Adrenal gland (tissue), 9 donors: ENCODE measurements at regions not wholly inside any gene's neighbourhood (a gene's known extent, or its start where the extent isn't known, plus 50 kb on each side); places are given as distances from the start of the nearest gene placed in this dataset.
"Not testable (repeated sequence)": the region's sequence is repeated elsewhere in the genome, so short reads cannot be mapped to it uniquely, and the experiment has no call there.

ENCODE experiments used
- DNase-seq, 7 donors: peaks; one replicate each; pipeline ENCODE4 v3.0.0-alpha.2; 2019 to 2020
- H3K27ac ChIP-seq, 5 donors: fragments of 200-600 bp; sonication (generic) in 4 of 5; 1 replicate in 3 of 5; 2 replicates in 2 of 5; pipeline versions ENCODE4 v1.5.1 to v1.8.0; 2016 to 2020; ENCODE audit warnings: mild to moderate bottlenecking in 1 of 5
- H3K27me3 ChIP-seq: fragments of 200-600 bp; 2 replicates; pipeline ENCODE4 v1.8.0; 2021
- H3K36me3 ChIP-seq, 2 donors: fragments of 200-600 bp; replicated peaks in 1 of 2; 1 replicate in 1 of 2; 2 replicates in 1 of 2; pipeline versions ENCODE4 v1.5.1 to v1.8.0; 2018 to 2022
- H3K4me1 ChIP-seq, 2 donors: fragments of 200-600 bp; replicated peaks in 1 of 2; 1 replicate in 1 of 2; 2 replicates in 1 of 2; pipeline versions ENCODE4 v1.5.1 to v1.8.0; 2018 to 2021
- H3K4me3 ChIP-seq, 4 donors: fragments of 200-600 bp; sonication (generic) in 3 of 4; one replicate each; pipeline ENCODE4 v1.5.1; 2016 to 2018
- H3K9me3 ChIP-seq, 3 donors: fragments of 200-600 bp; sonication (generic) in 1 of 3; replicated peaks in 1 of 3; 1 replicate in 2 of 3; 2 replicates in 1 of 3; pipeline versions ENCODE4 v1.5.1 to v1.8.0; 2016 to 2021
- POLR2A ChIP-seq, 2 donors: fragments of 450-650 bp; IDR thresholded peaks; one replicate each; pipeline ENCODE4 v1.6.1; 2017; ENCODE audit warnings: antibody characterized with exemption in 2 of 2, mild to moderate bottlenecking in 2 of 2, moderate library complexity in 1 of 2
- WGBS, 4 donors: extraction: QIAGEN DNeasy Blood & Tissue Kit in 2 of 4; methylation state at CpG; one replicate each; pipeline versions ENCODE4 v1.1.5 to v1.1.7; 2013 to 2017; 5-methylcytosine and 5-hydroxymethylcytosine counted together
- intact Hi-C, 2 donors: fragments of 100-400 bp; cut with DNase I; formaldehyde crosslinking; loops; one replicate each; pipeline versions ENCODE4 v1.14.1 to v1.15.0; 2022 to 2023
- TF ChIP-seq, protein P1 (sequence below), 6 experiments: fragments of 450-650 bp in 4 of 6; fragments of 200-600 bp in 2 of 6; sonication (generic) in 1 of 6; IDR thresholded peaks; 1 replicate in 5 of 6; 2 replicates in 1 of 6; pipeline versions ENCODE4 v1.5.1 to v1.8.0; 2016 to 2021; ENCODE audit warnings: antibody characterized with exemption in 6 of 6, mild to moderate bottlenecking in 2 of 6, moderate library complexity in 1 of 6
- donor health status: healthy with polysubstance abuse.
- donor health status: Bipolar disorder and iron deficiency.
- donor health status: DM: yes; HTN: yes; CAD: no.
- donor health status: DM: no; HTN: no; CAD: no.
- donor health status: DM: no; HTN: no; CAD: no.

DNA sequence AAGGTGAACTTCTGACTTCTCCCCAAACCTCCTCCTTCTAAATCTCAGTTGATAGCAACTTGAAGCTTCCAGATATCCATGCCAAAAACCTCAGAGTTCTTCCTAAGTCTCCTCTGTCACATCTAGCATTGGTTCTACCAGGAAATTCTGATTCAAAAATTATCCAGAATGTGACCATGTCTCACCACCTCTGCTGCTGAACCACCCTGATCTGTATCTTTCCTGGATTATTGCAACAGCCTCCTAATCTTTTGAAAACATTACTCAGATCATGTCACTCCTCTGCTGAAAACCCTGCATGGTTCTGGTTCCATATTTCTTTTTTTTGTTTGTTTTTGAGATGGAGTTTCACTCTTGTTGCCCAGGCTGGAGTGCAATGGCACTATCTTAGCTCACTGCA lies 78.7 kb upstream of the TNFSF11 start:
- Histone ChIP-seq H3K27ac (no peak overlapping the region), H3K4me3 (no peak overlapping the region), H3K4me1 (no peaks in the 10 kb centered on the region), H3K36me3 (no peaks in the 10 kb centered on the region), H3K9me3 (no peaks in the 10 kb centered on the region), H3K27me3 (no peaks in the 10 kb centered on the region)
- TF ChIP-seq, protein P1, sequence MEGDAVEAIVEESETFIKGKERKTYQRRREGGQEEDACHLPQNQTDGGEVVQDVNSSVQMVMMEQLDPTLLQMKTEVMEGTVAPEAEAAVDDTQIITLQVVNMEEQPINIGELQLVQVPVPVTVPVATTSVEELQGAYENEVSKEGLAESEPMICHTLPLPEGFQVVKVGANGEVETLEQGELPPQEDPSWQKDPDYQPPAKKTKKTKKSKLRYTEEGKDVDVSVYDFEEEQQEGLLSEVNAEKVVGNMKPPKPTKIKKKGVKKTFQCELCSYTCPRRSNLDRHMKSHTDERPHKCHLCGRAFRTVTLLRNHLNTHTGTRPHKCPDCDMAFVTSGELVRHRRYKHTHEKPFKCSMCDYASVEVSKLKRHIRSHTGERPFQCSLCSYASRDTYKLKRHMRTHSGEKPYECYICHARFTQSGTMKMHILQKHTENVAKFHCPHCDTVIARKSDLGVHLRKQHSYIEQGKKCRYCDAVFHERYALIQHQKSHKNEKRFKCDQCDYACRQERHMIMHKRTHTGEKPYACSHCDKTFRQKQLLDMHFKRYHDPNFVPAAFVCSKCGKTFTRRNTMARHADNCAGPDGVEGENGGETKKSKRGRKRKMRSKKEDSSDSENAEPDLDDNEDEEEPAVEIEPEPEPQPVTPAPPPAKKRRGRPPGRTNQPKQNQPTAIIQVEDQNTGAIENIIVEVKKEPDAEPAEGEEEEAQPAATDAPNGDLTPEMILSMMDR (IDR thresholded peaks at IDR 0.05): no peak
- TF ChIP-seq POLR2A (IDR thresholded peaks at IDR 0.05): no peak
- DNase-seq: no peak
- intact Hi-C loops: no loop called here

DNA sequence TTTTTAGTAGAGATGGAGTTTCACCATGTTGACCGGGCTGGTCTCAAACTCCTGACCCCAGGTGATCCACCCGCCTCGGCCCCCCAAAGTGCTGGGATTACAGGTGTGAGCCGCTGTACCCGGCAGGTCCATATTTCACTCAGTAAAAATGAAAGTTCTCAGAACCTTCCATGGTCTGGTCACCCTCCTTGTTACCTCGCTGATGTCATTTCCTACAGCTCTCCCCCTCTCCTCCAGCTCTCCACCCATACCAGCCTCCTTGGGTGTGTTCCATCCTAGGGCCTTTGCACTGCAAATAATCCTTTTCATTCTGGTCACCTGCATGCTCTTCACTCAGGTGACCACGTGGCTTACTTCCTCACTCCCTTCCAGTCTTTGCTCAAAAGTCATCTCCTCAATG lies 78.2 kb upstream of the TNFSF11 start:
- no peaks in the 10 kb centered on the region for H3K36me3 ChIP-seq
- intact Hi-C loops: no loop called here
- H3K4me3 ChIP-seq: no peak overlapping the region
- DNase-seq: no peak
- H3K27ac ChIP-seq: no peak overlapping the region
- H3K4me1 ChIP-seq: no peaks in the 10 kb centered on the region
- no peaks in the 10 kb centered on the region for H3K27me3 ChIP-seq
- TF ChIP-seq, protein P1 (IDR thresholded peaks at IDR 0.05): no peak
- TF ChIP-seq POLR2A (IDR thresholded peaks at IDR 0.05): no peak
- 75 to 93% (median 80%) methylated on average over 7 of the region's 7 CpGs for WGBS, 4 donors
- no peaks in the 10 kb centered on the region for H3K9me3 ChIP-seq

- H3K9me3 ChIP-seq, H3K36me3 ChIP-seq, H3K27me3 ChIP-seq, H3K4me1 ChIP-seq, H3K4me3 ChIP-seq, DNase-seq, H3K27ac ChIP-seq, intact Hi-C loops: not testable (repeated sequence)
- 78 to 89% (median 85%) methylated on average over 10 of the region's 10 CpGs for WGBS, 4 donors
Measured at GRCh38 chr13:42496926-42497554, 76.9 kb upstream of the TNFSF11 start.

- no peaks in the 10 kb centered on the region for H3K27me3 ChIP-seq
- no peaks in the 10 kb centered on the region for H3K36me3 ChIP-seq
- no peak overlapping the region for H3K4me3 ChIP-seq
- TF ChIP-seq, protein P1 (IDR thresholded peaks at IDR 0.05): no peak
- TF ChIP-seq POLR2A (IDR thresholded peaks at IDR 0.05): no peak
- H3K27ac ChIP-seq: no peak overlapping the region
- WGBS, 4 donors: 46 to 54% (median 48%) methylated on average over 1 of the region's 1 CpG
- intact Hi-C loops: no loop called here
- no peaks in the 10 kb centered on the region for H3K4me1 ChIP-seq
- no peak for DNase-seq
- no peaks in the 10 kb centered on the region for H3K9me3 ChIP-seq
Measured at GRCh38 chr13:42497798-42498197, 76.2 kb upstream of the TNFSF11 start.

DNA sequence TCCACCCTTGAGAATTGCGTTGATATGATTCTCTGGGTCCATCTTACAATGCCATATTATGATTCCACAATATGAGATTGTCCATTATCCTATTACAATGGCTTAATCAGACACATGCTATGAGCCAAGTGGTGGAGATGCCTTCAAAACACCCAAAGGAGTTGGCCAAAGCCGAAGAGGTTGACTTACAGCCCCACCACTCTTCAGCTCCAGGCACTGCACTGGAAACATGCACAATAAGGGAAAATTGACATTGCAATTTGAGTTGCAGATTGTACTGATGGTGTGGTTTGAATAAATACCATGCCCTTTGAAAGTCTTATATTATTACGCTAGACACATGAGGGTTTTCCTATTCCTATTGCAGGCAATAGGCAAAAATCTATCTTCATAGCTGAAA lies 75.4 kb upstream of the TNFSF11 start:
- DNase-seq: no peak
- H3K27ac ChIP-seq: no peak overlapping the region
- WGBS, 4 donors: 82 to 100% (median 87%) methylated on average over 3 of the region's 3 CpGs
- no peak overlapping the region for H3K4me3 ChIP-seq
- no peak for TF ChIP-seq POLR2A (IDR thresholded peaks at IDR 0.05)
- no peaks in the 10 kb centered on the region for H3K9me3 ChIP-seq
- H3K27me3 ChIP-seq: no peaks in the 10 kb centered on the region
- intact Hi-C loops: no loop called here
- H3K36me3 ChIP-seq: no peaks in the 10 kb centered on the region
- H3K4me1 ChIP-seq: no peaks in the 10 kb centered on the region
